Osteocyte (in vitro differentiated cells): ENCODE measurements at regions not wholly inside any gene's neighbourhood (a gene's known extent, or its start where the extent isn't known, plus 50 kb on each side); places are given as distances from the start of the nearest gene placed in this dataset.

Experiments
- DNase-seq: peaks from one replicate; pipeline ENCODE4 v3.0.0; 2021; ENCODE audit warnings: mixed read lengths; ENCODE audit not compliant: unreplicated experiment; ENCODE audit errors: extremely low spot score
- H3K27ac Mint-ChIP-seq: one replicate; pipeline ENCODE4 v1.8.0; 2021; ENCODE audit warnings: mild to moderate bottlenecking, mixed read lengths; ENCODE audit not compliant: unreplicated experiment
- H3K27me3 Mint-ChIP-seq: one replicate; pipeline ENCODE4 v1.8.0; 2021; ENCODE audit warnings: mixed read lengths; ENCODE audit not compliant: unreplicated experiment
- H3K36me3 Mint-ChIP-seq: one replicate; pipeline ENCODE4 v1.8.0; 2021; ENCODE audit warnings: mixed read lengths; ENCODE audit not compliant: unreplicated experiment
- H3K4me1 Mint-ChIP-seq: one replicate; pipeline ENCODE4 v1.8.0; 2021; ENCODE audit warnings: mixed read lengths; ENCODE audit not compliant: unreplicated experiment
- H3K4me3 Mint-ChIP-seq: one replicate; pipeline ENCODE4 v1.8.0; 2021; ENCODE audit warnings: mild to moderate bottlenecking, moderate library complexity, mixed read lengths; ENCODE audit not compliant: unreplicated experiment
- H3K9me3 Mint-ChIP-seq: one replicate; pipeline ENCODE4 v1.8.0; 2021; ENCODE audit warnings: mixed read lengths; ENCODE audit not compliant: unreplicated experiment
- TF ChIP-seq, protein P1 (sequence below): fragments of 200-600 bp; sonication (generic); IDR thresholded peaks from 2 replicates; pipeline ENCODE4 v1.5.0; 2021; ENCODE audit warnings: antibody characterized with exemption, mild to moderate bottlenecking, moderate library complexity

DNA sequence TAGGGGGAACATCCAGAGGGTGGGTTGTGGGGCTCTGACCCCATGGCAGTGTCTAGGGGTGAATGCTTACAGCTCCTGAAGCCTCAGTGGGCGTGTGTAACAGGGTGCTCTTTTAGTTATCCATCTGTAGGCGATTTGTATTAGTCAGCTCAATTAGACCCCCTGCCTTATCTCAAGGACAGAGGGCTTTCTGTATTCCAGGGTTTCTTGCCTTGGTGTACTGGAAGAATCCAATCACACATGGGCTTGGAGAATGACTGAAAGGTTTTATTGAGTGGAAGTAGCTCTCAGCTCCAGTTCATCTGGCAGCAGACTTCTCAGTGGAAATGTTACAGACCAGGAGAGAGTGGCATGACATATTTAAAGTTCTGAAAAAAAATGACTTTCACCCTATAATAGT lies 334.0 kb upstream of the GCFC2 start:
- H3K9me3 Mint-ChIP-seq = peaks cover 5% of the 10 kb centered on the region
- no peak overlapping the region for H3K4me3 Mint-ChIP-seq
- TF ChIP-seq, protein P1, sequence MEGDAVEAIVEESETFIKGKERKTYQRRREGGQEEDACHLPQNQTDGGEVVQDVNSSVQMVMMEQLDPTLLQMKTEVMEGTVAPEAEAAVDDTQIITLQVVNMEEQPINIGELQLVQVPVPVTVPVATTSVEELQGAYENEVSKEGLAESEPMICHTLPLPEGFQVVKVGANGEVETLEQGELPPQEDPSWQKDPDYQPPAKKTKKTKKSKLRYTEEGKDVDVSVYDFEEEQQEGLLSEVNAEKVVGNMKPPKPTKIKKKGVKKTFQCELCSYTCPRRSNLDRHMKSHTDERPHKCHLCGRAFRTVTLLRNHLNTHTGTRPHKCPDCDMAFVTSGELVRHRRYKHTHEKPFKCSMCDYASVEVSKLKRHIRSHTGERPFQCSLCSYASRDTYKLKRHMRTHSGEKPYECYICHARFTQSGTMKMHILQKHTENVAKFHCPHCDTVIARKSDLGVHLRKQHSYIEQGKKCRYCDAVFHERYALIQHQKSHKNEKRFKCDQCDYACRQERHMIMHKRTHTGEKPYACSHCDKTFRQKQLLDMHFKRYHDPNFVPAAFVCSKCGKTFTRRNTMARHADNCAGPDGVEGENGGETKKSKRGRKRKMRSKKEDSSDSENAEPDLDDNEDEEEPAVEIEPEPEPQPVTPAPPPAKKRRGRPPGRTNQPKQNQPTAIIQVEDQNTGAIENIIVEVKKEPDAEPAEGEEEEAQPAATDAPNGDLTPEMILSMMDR = no peak
- no peaks in the 10 kb centered on the region for H3K27me3 Mint-ChIP-seq
- H3K36me3 Mint-ChIP-seq = no peaks in the 10 kb centered on the region
- no peak overlapping the region for H3K27ac Mint-ChIP-seq
- H3K4me1 Mint-ChIP-seq = no peaks in the 10 kb centered on the region
- DNase-seq = no peak

- H3K27ac Mint-ChIP-seq = no peak overlapping the region
- TF ChIP-seq, protein P1 = no peak
- H3K27me3 Mint-ChIP-seq = peaks cover 2% of the 10 kb centered on the region
- H3K9me3 Mint-ChIP-seq = no peaks in the 10 kb centered on the region
- no peak overlapping the region for H3K4me3 Mint-ChIP-seq
- DNase-seq = no peak
- H3K36me3 Mint-ChIP-seq = no peaks in the 10 kb centered on the region
- no peaks in the 10 kb centered on the region for H3K4me1 Mint-ChIP-seq
Observed at GRCh38 chr2:76039505-76039904, 328.8 kb upstream of the GCFC2 start.

DNA sequence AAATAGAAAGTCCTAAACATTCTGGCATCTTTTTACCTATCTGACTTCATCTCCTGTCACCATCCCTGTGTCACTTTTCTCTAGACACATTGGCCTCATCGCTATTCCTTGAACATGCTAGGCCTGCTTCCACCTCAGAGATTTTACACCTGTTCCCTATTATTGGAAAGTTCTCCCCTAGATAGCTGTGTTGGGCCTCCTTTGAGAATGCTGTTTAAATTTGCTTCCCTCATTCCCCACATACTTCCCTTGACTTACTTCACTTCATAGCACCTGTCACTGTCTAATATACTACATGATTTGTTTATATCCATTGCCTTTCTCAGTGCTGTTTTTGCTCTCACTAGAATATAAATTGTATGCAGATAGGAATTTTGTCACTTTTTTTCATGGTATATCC lies 317.0 kb upstream of the GCFC2 start:
- TF ChIP-seq, protein P1 = no peak

GRCh38 chr2:76019128-76019527 lies 308.4 kb upstream of the GCFC2 start:
- no peak for DNase-seq
- Mint-ChIP-seq H3K9me3 (peaks cover 3% of the 10 kb centered on the region), H3K27me3 (no peaks in the 10 kb centered on the region), H3K36me3 (no peaks in the 10 kb centered on the region), H3K27ac (no peak overlapping the region), H3K4me1 (no peaks in the 10 kb centered on the region), H3K4me3 (no peak overlapping the region)
- TF ChIP-seq, protein P1 = no peak

More for the DNA sequence above, 317.0 kb upstream of the GCFC2 start:
- Mint-ChIP-seq H3K9me3 (peaks cover 35% of the 10 kb centered on the region), H3K36me3 (no peaks in the 10 kb centered on the region), H3K27ac (no peak overlapping the region), H3K27me3 (peaks cover 2% of the 10 kb centered on the region), H3K4me1 (no peaks in the 10 kb centered on the region), H3K4me3 (no peak overlapping the region)
- no peak for DNase-seq

DNA sequence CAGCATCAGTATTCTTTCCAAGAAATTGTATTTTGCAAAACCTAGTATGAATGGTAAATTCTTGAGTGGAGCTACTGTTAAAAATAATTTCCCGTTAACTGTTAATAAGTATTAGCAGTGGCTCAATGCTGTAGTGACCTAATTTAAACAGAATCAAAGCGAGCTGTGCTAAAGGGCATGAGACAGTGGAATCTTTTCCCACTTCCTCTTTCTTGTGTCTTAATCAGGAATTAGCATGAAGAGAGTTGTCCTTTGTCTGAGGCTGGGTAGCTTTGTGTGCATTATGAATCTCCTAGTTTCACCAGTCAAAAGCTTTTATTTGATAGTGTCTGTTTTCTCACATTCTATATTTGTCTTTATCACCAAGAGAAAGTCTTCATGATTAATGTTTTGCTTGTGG lies 298.8 kb upstream of the GCFC2 start:
- no peaks in the 10 kb centered on the region for H3K36me3 Mint-ChIP-seq
- H3K9me3 Mint-ChIP-seq = peaks cover 3% of the 10 kb centered on the region
- H3K4me3 Mint-ChIP-seq = no peak overlapping the region
- no peak for DNase-seq
- H3K27ac Mint-ChIP-seq = no peak overlapping the region
- TF ChIP-seq, protein P1 = no peak
- no peaks in the 10 kb centered on the region for H3K4me1 Mint-ChIP-seq
- no peaks in the 10 kb centered on the region for H3K27me3 Mint-ChIP-seq
